Body of pancreas (tissue), 4 donors: ENCODE measurements at regions not wholly inside any gene's neighbourhood (a gene's known extent, or its start where the extent isn't known, plus 50 kb on each side); places are given as distances from the start of the nearest gene placed in this dataset.

Experiments used
- POLR2A ChIP-seq, 3 donors: fragments of 450-650 bp; IDR thresholded peaks; one replicate each; pipeline ENCODE4 v1.6.1; 2016; ENCODE audit warnings: antibody characterized with exemption in 3 of 3, mild to moderate bottlenecking in 2 of 3
- TF ChIP-seq, protein P1 (sequence below), 7 experiments: fragments of 450-650 bp in 4 of 7; fragments of 200-600 bp in 3 of 7; sonication (generic) in 3 of 7; IDR thresholded peaks; one replicate each; pipeline ENCODE4 v1.5.1; 2016 to 2019; ENCODE audit warnings: antibody characterized with exemption in 7 of 7

DNA sequence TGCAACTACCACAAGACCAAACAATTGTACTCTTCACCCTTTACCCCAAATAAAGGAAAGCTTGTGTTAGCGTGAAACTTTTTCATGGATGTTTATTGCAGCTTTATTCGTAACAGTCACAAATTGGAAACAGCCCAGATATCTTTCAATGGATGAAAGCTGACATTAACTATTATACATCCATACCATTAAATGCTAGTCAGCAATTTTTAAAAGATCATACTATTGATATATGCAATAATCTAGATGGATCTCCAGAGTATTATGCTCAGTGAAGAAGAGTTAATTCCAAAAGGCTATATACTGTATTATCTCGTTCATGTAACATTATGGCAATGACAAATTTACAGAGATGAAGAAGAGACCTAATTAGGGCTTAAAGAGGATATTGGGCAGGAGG, 1491.2 kb upstream of the CDH8 start:
- TF ChIP-seq POLR2A (IDR thresholded peaks at IDR 0.05): no peak
- TF ChIP-seq, protein P1, sequence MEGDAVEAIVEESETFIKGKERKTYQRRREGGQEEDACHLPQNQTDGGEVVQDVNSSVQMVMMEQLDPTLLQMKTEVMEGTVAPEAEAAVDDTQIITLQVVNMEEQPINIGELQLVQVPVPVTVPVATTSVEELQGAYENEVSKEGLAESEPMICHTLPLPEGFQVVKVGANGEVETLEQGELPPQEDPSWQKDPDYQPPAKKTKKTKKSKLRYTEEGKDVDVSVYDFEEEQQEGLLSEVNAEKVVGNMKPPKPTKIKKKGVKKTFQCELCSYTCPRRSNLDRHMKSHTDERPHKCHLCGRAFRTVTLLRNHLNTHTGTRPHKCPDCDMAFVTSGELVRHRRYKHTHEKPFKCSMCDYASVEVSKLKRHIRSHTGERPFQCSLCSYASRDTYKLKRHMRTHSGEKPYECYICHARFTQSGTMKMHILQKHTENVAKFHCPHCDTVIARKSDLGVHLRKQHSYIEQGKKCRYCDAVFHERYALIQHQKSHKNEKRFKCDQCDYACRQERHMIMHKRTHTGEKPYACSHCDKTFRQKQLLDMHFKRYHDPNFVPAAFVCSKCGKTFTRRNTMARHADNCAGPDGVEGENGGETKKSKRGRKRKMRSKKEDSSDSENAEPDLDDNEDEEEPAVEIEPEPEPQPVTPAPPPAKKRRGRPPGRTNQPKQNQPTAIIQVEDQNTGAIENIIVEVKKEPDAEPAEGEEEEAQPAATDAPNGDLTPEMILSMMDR (IDR thresholded peaks at IDR 0.05): no peak
